Liver (tissue), 7 donors: ENCODE measurements at regions not wholly inside any gene's neighbourhood (a gene's known extent, or its start where the extent isn't known, plus 50 kb on each side); places are given as distances from the start of the nearest gene placed in this dataset.

Experiments
- DNase-seq: peaks from one replicate; pipeline ENCODE4 v3.0.0-alpha.2; 2017; ENCODE audit warnings: low spot score
- H3K27ac ChIP-seq, 2 donors: one replicate each; pipeline ENCODE4 v1.7.0; 2013; ENCODE audit warnings: inconsistent platforms in 2 of 2, low read length in 2 of 2, control low read depth in 1 of 2, low read depth in 1 of 2, mild to moderate bottlenecking in 1 of 2
- H3K27me3 ChIP-seq, 4 donors: one replicate each; pipeline versions ENCODE4 v1.6.1 to v1.7.0; 2013; ENCODE audit warnings: low read length in 3 of 4, inconsistent platforms in 1 of 4, mild to moderate bottlenecking in 1 of 4, moderate library complexity in 1 of 4; ENCODE audit not compliant: control insufficient read depth in 4 of 4, insufficient read depth in 4 of 4
- H3K36me3 ChIP-seq, 4 donors: one replicate each; pipeline versions ENCODE4 v1.6.1 to v1.7.0; 2013; ENCODE audit warnings: low read length in 3 of 4, mild to moderate bottlenecking in 3 of 4, low read depth in 1 of 4, moderate library complexity in 1 of 4; ENCODE audit not compliant: control insufficient read depth in 4 of 4, insufficient read depth in 3 of 4
- H3K4me1 ChIP-seq, 4 donors: one replicate each; pipeline versions ENCODE4 v1.6.1 to v1.7.0; 2013; ENCODE audit warnings: low read length in 3 of 4, mild to moderate bottlenecking in 3 of 4, moderate library complexity in 1 of 4; ENCODE audit not compliant: control insufficient read depth in 4 of 4, insufficient read depth in 4 of 4
- H3K4me3 ChIP-seq, 3 donors: one replicate each; pipeline versions ENCODE4 v1.6.1 to v1.7.0; 2013; ENCODE audit warnings: low read length in 3 of 3, control low read depth in 1 of 3, low read depth in 1 of 3, mild to moderate bottlenecking in 1 of 3
- H3K9ac ChIP-seq, 2 donors: one replicate each; pipeline ENCODE4 v1.7.0; 2013; ENCODE audit warnings: low read length in 2 of 2, mild to moderate bottlenecking in 2 of 2, moderate library complexity in 2 of 2, control low read depth in 1 of 2, low read depth in 1 of 2
- H3K9me3 ChIP-seq, 4 donors: one replicate each; pipeline versions ENCODE4 v1.6.1 to v1.7.0; 2013; ENCODE audit warnings: low read length in 3 of 4; ENCODE audit not compliant: control insufficient read depth in 4 of 4
- EGR1 ChIP-seq, 2 donors: IDR thresholded peaks; 2 replicates each; pipeline ENCODE4 v1.6.1; 2016 to 2018; ENCODE audit warnings: antibody characterized with exemption in 2 of 2, low read depth in 2 of 2
- FOXA1 ChIP-seq: IDR thresholded peaks from 2 replicates; pipeline ENCODE4 v1.6.1; 2016; ENCODE audit warnings: antibody characterized with exemption
- FOXA2 ChIP-seq: IDR thresholded peaks from 2 replicates; pipeline ENCODE4 v1.6.1; 2016; ENCODE audit warnings: antibody characterized with exemption
- GABPA ChIP-seq, 2 donors: IDR thresholded peaks in 1 of 2; conservative IDR thresholded peaks in 1 of 2; 2 replicates each; pipeline ENCODE4 v1.6.1; 2016; ENCODE audit warnings: antibody characterized with exemption in 2 of 2, mild to moderate bottlenecking in 1 of 2, moderate library complexity in 1 of 2
- HNF4A ChIP-seq, 2 donors: conservative IDR thresholded peaks; 2 replicates each; pipeline ENCODE4 v1.6.1; 2016; ENCODE audit warnings: antibody characterized with exemption in 2 of 2, mild to moderate bottlenecking in 2 of 2
- JUND ChIP-seq, 2 donors: IDR thresholded peaks; 2 replicates each; pipeline ENCODE4 v1.6.1; 2016; ENCODE audit warnings: antibody characterized with exemption in 2 of 2
- NR2F2 ChIP-seq: IDR thresholded peaks from 2 replicates; pipeline ENCODE4 v1.6.1; 2016; ENCODE audit warnings: antibody characterized with exemption
- RAD21 ChIP-seq, 2 donors: IDR thresholded peaks; 2 replicates each; pipeline ENCODE4 v1.6.1; 2016; ENCODE audit warnings: antibody characterized with exemption in 2 of 2, mild to moderate bottlenecking in 2 of 2
- RXRA ChIP-seq, 2 donors: IDR thresholded peaks; 2 replicates each; pipeline ENCODE4 v1.6.1; 2017 to 2018; ENCODE audit warnings: antibody characterized with exemption in 2 of 2, mild to moderate bottlenecking in 1 of 2
- TAF1 ChIP-seq: conservative IDR thresholded peaks from 2 replicates; pipeline ENCODE4 v1.6.1; 2016; ENCODE audit warnings: antibody characterized with exemption, mild to moderate bottlenecking
- WGBS: extraction: QIAGEN DNeasy Blood & Tissue Kit; methylation state at CpG from one replicate; pipeline ENCODE4 v1.1.7; 2013; 5-methylcytosine and 5-hydroxymethylcytosine counted together
- TF ChIP-seq, protein P1 (sequence below): IDR thresholded peaks from 2 replicates; pipeline ENCODE4 v1.6.1; 2016; ENCODE audit warnings: antibody characterized with exemption
- TF ChIP-seq, protein P2 (sequence below): IDR thresholded peaks from 2 replicates; pipeline ENCODE4 v1.6.1; 2016; ENCODE audit warnings: antibody characterized with exemption, mild to moderate bottlenecking
- TF ChIP-seq, protein P3 (sequence below): IDR thresholded peaks from 2 replicates; pipeline ENCODE4 v1.6.1; 2016; ENCODE audit warnings: antibody characterized with exemption
- donor health status: healthy.
- donor health status: healthy.
- donor health status: healthy.
- donor health status: healthy.

DNA sequence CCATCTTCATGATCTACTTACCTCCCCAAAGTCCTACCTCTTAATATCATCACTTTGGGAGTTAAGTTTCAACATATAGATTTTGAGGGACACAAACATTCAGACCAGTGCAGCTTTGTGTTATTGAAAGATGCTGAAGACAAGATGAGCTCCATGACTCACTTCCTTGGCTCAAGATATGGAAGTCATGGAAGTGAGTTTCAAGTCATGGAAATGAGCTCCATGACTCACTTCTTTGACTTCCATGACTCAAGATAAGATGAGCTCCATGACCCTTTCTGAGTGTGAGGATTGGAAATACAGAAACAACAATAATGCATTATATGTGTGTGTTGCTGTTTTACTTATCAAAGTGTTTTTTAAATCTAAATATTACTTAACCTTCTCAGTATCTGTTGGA is 170.2 kb upstream of the TPRG1 start:
- Histone ChIP-seq H3K27ac (no peak overlapping the region), H3K36me3 (peaks cover 7 to 13% (median 11%) of the 10 kb centered on the region in 4 donors), H3K9ac (no peak overlapping the region), H3K9me3 (no peaks in the 10 kb centered on the region), H3K4me3 (no peak overlapping the region), H3K4me1 (peaks cover 0 to 5% (median 0%) of the 10 kb centered on the region in 4 donors), H3K27me3 (no peaks in the 10 kb centered on the region)
- DNase-seq = no peak
- TF ChIP-seq, protein P1, sequence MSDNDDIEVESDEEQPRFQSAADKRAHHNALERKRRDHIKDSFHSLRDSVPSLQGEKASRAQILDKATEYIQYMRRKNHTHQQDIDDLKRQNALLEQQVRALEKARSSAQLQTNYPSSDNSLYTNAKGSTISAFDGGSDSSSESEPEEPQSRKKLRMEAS = no peak
- TF ChIP-seq RAD21 (IDR thresholded peaks at IDR 0.05) (no peak), EGR1 (IDR thresholded peaks at IDR 0.05; ENCODE audit: low read depth in 2 of 2) (no peak), FOXA1 (no peak), TAF1 (no peak), JUND (IDR thresholded peaks at IDR 0.05) (no peak), RXRA (IDR thresholded peaks at IDR 0.05) (no peak)
- TF ChIP-seq, protein P2, sequence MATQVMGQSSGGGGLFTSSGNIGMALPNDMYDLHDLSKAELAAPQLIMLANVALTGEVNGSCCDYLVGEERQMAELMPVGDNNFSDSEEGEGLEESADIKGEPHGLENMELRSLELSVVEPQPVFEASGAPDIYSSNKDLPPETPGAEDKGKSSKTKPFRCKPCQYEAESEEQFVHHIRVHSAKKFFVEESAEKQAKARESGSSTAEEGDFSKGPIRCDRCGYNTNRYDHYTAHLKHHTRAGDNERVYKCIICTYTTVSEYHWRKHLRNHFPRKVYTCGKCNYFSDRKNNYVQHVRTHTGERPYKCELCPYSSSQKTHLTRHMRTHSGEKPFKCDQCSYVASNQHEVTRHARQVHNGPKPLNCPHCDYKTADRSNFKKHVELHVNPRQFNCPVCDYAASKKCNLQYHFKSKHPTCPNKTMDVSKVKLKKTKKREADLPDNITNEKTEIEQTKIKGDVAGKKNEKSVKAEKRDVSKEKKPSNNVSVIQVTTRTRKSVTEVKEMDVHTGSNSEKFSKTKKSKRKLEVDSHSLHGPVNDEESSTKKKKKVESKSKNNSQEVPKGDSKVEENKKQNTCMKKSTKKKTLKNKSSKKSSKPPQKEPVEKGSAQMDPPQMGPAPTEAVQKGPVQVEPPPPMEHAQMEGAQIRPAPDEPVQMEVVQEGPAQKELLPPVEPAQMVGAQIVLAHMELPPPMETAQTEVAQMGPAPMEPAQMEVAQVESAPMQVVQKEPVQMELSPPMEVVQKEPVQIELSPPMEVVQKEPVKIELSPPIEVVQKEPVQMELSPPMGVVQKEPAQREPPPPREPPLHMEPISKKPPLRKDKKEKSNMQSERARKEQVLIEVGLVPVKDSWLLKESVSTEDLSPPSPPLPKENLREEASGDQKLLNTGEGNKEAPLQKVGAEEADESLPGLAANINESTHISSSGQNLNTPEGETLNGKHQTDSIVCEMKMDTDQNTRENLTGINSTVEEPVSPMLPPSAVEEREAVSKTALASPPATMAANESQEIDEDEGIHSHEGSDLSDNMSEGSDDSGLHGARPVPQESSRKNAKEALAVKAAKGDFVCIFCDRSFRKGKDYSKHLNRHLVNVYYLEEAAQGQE = no peak
- TF ChIP-seq, protein P3, sequence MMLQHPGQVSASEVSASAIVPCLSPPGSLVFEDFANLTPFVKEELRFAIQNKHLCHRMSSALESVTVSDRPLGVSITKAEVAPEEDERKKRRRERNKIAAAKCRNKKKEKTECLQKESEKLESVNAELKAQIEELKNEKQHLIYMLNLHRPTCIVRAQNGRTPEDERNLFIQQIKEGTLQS = no peak

DNA sequence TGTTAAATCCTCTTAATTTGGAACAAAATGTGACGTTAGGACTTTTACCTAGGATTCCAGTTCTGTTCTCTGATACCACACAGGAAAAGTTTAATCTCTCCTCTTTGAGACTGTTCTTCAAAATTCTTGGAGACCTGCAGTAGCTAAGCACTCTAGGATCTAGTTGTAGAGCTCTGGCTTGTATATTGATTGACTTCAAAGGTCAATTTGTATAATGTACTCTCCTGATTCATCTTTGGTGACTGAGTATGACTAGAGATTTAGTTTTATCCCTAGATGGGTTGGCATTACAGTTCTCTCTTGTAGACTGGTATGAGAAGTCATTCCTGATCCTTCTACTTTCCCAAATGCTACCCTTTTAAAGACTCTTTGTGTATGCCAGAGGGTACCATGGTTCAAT is 168.4 kb upstream of the TPRG1 start:
- no peak for DNase-seq
- Histone ChIP-seq H3K9ac (no peak overlapping the region), H3K36me3 (peaks cover 7 to 15% (median 11%) of the 10 kb centered on the region in 4 donors), H3K4me3 (no peak overlapping the region), H3K27ac (no peak overlapping the region), H3K9me3 (no peaks in the 10 kb centered on the region), H3K4me1 (peaks cover 0 to 5% (median 0%) of the 10 kb centered on the region in 4 donors), H3K27me3 (no peaks in the 10 kb centered on the region)
- WGBS = 85% methylated on average over 1 of the region's 1 CpG
- peak in 1 of 2 donors; percentile 28 for TF ChIP-seq HNF4A (conservative IDR thresholded peaks at IDR 0.05)
- no peak for TF ChIP-seq NR2F2

DNA sequence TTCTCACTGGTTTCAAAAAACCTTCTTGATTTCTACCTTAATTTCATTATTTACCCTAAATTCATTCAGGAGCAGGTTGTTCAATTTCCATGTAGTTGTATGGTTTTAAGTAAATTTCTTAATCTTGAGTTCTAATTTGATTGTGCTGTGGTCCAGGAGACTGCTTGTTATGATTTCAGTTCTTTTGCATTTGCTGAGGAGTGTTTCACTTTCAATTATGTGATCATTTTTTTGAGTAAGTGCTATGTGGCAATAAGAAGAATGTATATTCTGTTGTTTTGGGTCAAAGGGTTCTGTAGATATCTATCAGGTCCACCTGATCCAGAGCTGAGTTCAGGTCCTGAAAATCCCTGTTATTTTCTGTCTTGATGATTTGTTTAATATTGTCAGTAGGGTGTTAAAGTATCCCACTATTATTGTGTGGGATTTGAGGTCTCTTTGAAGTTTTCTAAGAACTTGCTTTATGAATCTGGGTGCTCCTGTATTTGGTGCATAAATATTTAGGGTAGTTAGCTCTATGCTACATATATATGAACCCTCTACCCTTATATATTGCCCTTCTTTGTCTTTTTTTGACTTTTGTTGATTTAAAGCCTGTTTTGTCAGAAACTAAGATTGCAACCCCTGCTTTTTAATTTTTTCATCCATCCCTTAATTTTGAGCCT is 158.4 kb upstream of the TPRG1 start:
- Histone ChIP-seq H3K9ac (no peak overlapping the region), H3K27me3 (no peaks in the 10 kb centered on the region), H3K9me3 (no peaks in the 10 kb centered on the region), H3K27ac (no peak overlapping the region), H3K4me3 (no peak overlapping the region), H3K4me1 (peaks cover 0 to 2% (median 0%) of the 10 kb centered on the region in 4 donors), H3K36me3 (peaks cover 3 to 5% (median 3%) of the 10 kb centered on the region in 4 donors)
- no peak for DNase-seq
- TF ChIP-seq, protein P1 = no peak
- TF ChIP-seq, protein P2 = no peak
- no peak for TF ChIP-seq RXRA (IDR thresholded peaks at IDR 0.05)
- no peak for TF ChIP-seq NR2F2
- no peak for TF ChIP-seq TAF1
- no peak for TF ChIP-seq GABPA (IDR thresholded peaks at IDR 0.05 in 1 of 2, conservative IDR thresholded peaks at IDR 0.05 in 1 of 2)
- no peak for TF ChIP-seq FOXA2
